ENCODE measurements at regions not wholly inside any gene's neighbourhood (a gene's known extent, or its start where the extent isn't known, plus 50 kb on each side); places are given as distances from the start of the nearest gene placed in this dataset.

DNA sequence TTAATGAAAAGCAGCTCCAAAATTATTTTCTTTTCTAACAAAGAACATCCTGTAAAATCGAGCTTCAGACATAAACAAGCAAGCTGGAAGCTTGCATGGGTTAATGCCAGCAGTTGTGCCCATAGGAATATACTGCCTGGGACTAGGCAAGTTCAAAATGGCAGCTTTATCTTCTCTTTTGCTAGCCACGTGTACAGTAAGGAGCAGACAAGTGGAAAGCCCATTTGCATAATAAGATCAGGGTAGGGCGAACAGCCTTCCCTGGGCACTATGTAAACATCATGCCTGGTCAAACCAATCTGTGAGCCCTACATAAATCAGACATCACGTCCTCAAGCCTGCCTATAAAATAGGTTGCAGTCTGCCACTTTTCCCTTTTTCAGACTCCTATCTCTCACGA is 489.7 kb downstream of the RFC3 start:
- no peak overlapping the region for H3K4me3 ChIP-seq (ENCODE audit: low read depth, low read length)
- TF ChIP-seq, protein P1, sequence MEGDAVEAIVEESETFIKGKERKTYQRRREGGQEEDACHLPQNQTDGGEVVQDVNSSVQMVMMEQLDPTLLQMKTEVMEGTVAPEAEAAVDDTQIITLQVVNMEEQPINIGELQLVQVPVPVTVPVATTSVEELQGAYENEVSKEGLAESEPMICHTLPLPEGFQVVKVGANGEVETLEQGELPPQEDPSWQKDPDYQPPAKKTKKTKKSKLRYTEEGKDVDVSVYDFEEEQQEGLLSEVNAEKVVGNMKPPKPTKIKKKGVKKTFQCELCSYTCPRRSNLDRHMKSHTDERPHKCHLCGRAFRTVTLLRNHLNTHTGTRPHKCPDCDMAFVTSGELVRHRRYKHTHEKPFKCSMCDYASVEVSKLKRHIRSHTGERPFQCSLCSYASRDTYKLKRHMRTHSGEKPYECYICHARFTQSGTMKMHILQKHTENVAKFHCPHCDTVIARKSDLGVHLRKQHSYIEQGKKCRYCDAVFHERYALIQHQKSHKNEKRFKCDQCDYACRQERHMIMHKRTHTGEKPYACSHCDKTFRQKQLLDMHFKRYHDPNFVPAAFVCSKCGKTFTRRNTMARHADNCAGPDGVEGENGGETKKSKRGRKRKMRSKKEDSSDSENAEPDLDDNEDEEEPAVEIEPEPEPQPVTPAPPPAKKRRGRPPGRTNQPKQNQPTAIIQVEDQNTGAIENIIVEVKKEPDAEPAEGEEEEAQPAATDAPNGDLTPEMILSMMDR (IDR thresholded peaks at IDR 0.05; ENCODE audit: insufficient read depth, low read length): no peak
- DNase-seq (ENCODE audit: low read depth): no peak

DNA sequence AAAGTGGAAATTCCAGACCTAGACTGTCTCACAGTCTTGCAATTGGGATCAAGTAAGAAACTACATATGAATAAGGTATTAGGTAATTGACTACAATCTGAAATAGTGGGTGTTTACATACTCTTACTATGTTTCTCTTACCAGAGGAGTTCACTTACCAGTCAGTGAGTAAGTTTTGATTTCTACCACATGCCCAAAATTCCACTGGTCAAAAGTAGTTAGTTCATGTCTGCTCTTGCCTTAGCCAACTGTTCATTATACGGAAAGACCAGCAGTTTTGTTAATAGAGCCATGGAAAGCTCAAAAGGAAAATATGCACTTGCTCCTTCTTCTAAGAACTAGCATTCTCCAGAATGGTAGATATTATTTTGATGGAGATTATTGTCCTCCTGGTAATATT is 490.8 kb downstream of the RFC3 start:
- TF ChIP-seq, protein P1 (IDR thresholded peaks at IDR 0.05; ENCODE audit: insufficient read depth, low read length): no peak

DNA sequence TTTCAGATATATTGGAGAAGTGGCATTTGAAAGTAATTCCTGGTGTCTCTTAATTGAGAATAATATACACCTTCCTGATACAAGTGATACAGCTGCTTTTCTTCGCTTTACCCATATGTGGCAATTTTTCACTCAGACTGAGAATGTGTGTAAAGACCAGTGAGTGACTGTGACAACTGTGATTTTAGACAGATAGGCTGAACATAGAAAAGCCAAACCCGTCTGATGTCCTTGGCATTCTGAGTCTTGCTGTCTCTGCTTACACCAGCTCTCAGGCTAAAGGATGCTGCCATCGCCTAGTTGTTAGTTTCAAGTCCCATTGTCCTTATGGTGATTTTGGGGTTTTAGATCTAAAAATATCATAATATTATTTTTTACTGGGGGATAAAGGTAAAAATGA is 492.6 kb downstream of the RFC3 start:
- H3K4me3 ChIP-seq (ENCODE audit: low read depth, low read length): no peak overlapping the region
- TF ChIP-seq, protein P1 (IDR thresholded peaks at IDR 0.05; ENCODE audit: insufficient read depth, low read length): no peak
- DNase-seq (ENCODE audit: low read depth): no peak

More for the DNA sequence above, 490.8 kb downstream of the RFC3 start:
- peak; percentile 24 for DNase-seq (ENCODE audit: low read depth)
- no peak overlapping the region for H3K4me3 ChIP-seq (ENCODE audit: low read depth, low read length)

- TF ChIP-seq, protein P1 (IDR thresholded peaks at IDR 0.05; ENCODE audit: insufficient read depth, low read length): no peak
- H3K4me3 ChIP-seq (ENCODE audit: low read depth, low read length): no peak overlapping the region
- no peak for DNase-seq (ENCODE audit: low read depth)
Observed at GRCh38 chr13:34311251-34311650, 493.3 kb downstream of the RFC3 start.

- H3K4me3 ChIP-seq (ENCODE audit: low read depth, low read length): no peak overlapping the region
- DNase-seq (ENCODE audit: low read depth): no peak
- TF ChIP-seq, protein P1 (IDR thresholded peaks at IDR 0.05; ENCODE audit: insufficient read depth, low read length): no peak
Observed at GRCh38 chr13:34312578-34312977, 494.6 kb downstream of the RFC3 start.

- no peak for DNase-seq (ENCODE audit: low read depth)
- H3K4me3 ChIP-seq (ENCODE audit: low read depth, low read length): no peak overlapping the region
- TF ChIP-seq, protein P1 (IDR thresholded peaks at IDR 0.05; ENCODE audit: insufficient read depth, low read length): no peak
Observed at GRCh38 chr13:34320084-34320483, 502.1 kb downstream of the RFC3 start.

DNA sequence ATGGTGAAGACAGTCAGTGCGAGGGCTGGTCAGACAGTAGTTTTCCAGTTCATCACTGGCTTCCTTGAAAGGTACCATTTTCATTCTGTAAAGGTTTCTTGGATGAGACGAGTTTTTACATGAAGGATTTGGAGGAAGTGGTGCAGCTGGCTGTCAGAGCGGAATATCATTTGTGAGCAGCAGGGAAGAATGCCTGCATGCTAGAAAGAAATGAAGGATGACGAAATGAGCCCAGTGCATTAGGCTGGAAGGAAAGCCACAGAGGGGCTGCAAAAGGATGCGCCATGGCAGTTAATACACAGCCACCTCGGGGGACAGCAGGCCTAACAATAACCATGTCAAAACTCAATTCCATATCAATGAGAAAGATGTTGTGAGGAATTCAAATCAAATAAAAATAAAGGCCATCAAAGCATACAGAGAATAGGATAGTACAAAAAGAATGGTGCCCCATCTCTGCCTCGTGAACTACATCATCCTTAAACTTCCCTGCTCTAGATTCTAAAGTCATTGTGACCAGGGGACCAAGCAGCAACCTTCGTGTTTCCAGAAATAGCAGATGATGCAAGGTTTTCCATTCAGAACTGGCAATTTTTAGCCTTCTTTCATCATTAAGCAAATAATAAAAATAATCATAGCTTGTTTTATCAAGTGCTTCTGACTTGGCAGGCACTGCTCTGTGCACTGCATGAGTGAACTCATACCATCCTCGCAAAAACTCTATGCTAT is 504.2 kb downstream of the RFC3 start:
- DNase-seq (ENCODE audit: low read depth): no peak
- TF ChIP-seq, protein P1 (IDR thresholded peaks at IDR 0.05; ENCODE audit: insufficient read depth, low read length): no peak
- H3K4me3 ChIP-seq (ENCODE audit: low read depth, low read length): no peak overlapping the region
